A549 (cell line): ENCODE measurements at regions not wholly inside any gene's neighbourhood (a gene's known extent, or its start where the extent isn't known, plus 50 kb on each side); places are given as distances from the start of the nearest gene placed in this dataset.
"Not testable (repeated sequence)": the region's sequence is repeated elsewhere in the genome, so short reads cannot be mapped to it uniquely, and the experiment has no call there.

Experiments used
- ATAC-seq, 2 experiments: fragments of 200-7000 bp in 1 of 2; fragments of >200 bp in 1 of 2; cut with Nextera tagmentation in 1 of 2; cut with Tn5 transposase in 1 of 2; 3 replicates each; pipeline versions ENCODE4 v1.8.0 to v1.9.1; 2018 to 2020; ENCODE audit warnings: mild to moderate bottlenecking in 1 of 2, moderate library complexity in 1 of 2
- CTCF ChIA-PET: fragments of 300-600 bp; sonication (Branson Sonifier 250); formaldehyde crosslinking; extraction: SDS; loops from one replicate; lab custom pipeline; 2021; ENCODE audit warnings: antibody characterized with exemption, inconsistent platforms; lab: Yijun Ruan, JAX
- POLR2A ChIA-PET: fragments of 350-600 bp; formaldehyde crosslinking; extraction: SDS; loops from one replicate; lab custom pipeline; 2021; ENCODE audit warnings: antibody characterized with exemption, inconsistent platforms; lab: Yijun Ruan, JAX
- DNase-seq, 2 experiments: peaks; one replicate each; pipeline versions ENCODE4 v3.0.0 to v3.0.0-alpha.2; 2011 to 2016; ENCODE audit warnings: low read depth in 1 of 2, low spot score in 1 of 2
- FAIRE-seq: peaks from 2 replicates; lab custom pipeline; 2011; peaks lifted over from hg19 to GRCh38; lab: Jason Lieb, UNC
- H3K27ac ChIP-seq, 2 experiments: fragments of >200 bp; sonication (Bioruptor Twin); formaldehyde crosslinking; 3 replicates each; pipeline ENCODE4 v1.5.1; 2016 to 2017
- H3K4me1 ChIP-seq: fragments of >200 bp; sonication (Bioruptor Twin); formaldehyde crosslinking; 3 replicates; pipeline ENCODE4 v1.6.1; 2016
- H3K4me2 ChIP-seq: fragments of >200 bp; sonication (Bioruptor Twin); formaldehyde crosslinking; 3 replicates; pipeline ENCODE4 v1.6.1; 2016
- H3K4me3 ChIP-seq: fragments of >200 bp; sonication (Bioruptor Twin); formaldehyde crosslinking; 3 replicates; pipeline ENCODE4 v1.5.1; 2016
- H3K9me3 ChIP-seq: fragments of >200 bp; sonication (Bioruptor Twin); formaldehyde crosslinking; 3 replicates; pipeline ENCODE4 v1.6.1; 2016
- CBX2 ChIP-seq: fragments of 200-600 bp; sonication (generic); IDR thresholded peaks from 2 replicates; pipeline ENCODE4 v1.6.1; 2016; ENCODE audit warnings: low read depth, mild to moderate bottlenecking, borderline replicate concordance
- EP300 ChIP-seq, 2 experiments: fragments of >200 bp; sonication (Bioruptor Twin); formaldehyde crosslinking; IDR thresholded peaks; 2 replicates in 1 of 2; 3 replicates in 1 of 2; pipeline ENCODE4 v1.6.1; 2016 to 2017
- HEYL ChIP-seq: fragments of 250-450 bp; sonication (Bioruptor Pico); IDR thresholded peaks from 2 replicates; pipeline ENCODE4 v1.8.0; 2021; ENCODE audit warnings: mild to moderate bottlenecking, moderate library complexity
- HMGXB4 ChIP-seq: fragments of 250-450 bp; sonication (Bioruptor Pico); IDR thresholded peaks from 2 replicates; pipeline ENCODE4 v1.5.0; 2021; ENCODE audit warnings: mild to moderate bottlenecking, moderate library complexity, borderline replicate concordance
- JUNB ChIP-seq: fragments of >200 bp; sonication (Bioruptor Twin); formaldehyde crosslinking; IDR thresholded peaks from 2 replicates; pipeline ENCODE4 v1.6.1; 2016
- NR3C1 ChIP-seq: fragments of >200 bp; sonication (Bioruptor Twin); formaldehyde crosslinking; IDR thresholded peaks from 3 replicates; pipeline ENCODE4 v1.6.1; 2017
- POLR2AphosphoS2 ChIP-seq: conservative IDR thresholded peaks from 2 replicates; pipeline ENCODE4 v1.6.1; 2012; ENCODE audit warnings: low read length, improper control_type of control experiment, inconsistent platforms
- RAD21 ChIP-seq, 2 experiments: fragments of >200 bp in 1 of 2; sonication (Bioruptor Twin) in 1 of 2; formaldehyde crosslinking in 1 of 2; IDR thresholded peaks in 1 of 2; conservative IDR thresholded peaks in 1 of 2; 2 replicates in 1 of 2; 3 replicates in 1 of 2; pipeline ENCODE4 v1.6.1; 2012 to 2018; ENCODE audit warnings: inconsistent platforms in 1 of 2
- ZC3H11A ChIP-seq: fragments of 450-650 bp; IDR thresholded peaks from 2 replicates; pipeline ENCODE4 v1.6.1; 2014; ENCODE audit warnings: antibody characterized with exemption, mild to moderate bottlenecking
- WGBS: methylation state at CpG from one replicate; pipeline ENCODE4 v1.1.6; 2017; ENCODE audit errors: missing lambda C conversion rate; 5-methylcytosine and 5-hydroxymethylcytosine counted together
- TF ChIP-seq, protein P1 (sequence below): fragments of >200 bp; sonication (Bioruptor Twin); formaldehyde crosslinking; IDR thresholded peaks from 3 replicates; pipeline ENCODE4 v1.5.1; 2016
- TF ChIP-seq, protein P2 (sequence below): fragments of >200 bp; sonication (Bioruptor Twin); formaldehyde crosslinking; IDR thresholded peaks from 3 replicates; pipeline ENCODE4 v1.6.1; 2016
- TF ChIP-seq, protein P3 (sequence below): fragments of 250-450 bp; sonication (Bioruptor Pico); IDR thresholded peaks from 2 replicates; pipeline ENCODE4 v1.5.0; 2020; ENCODE audit warnings: low read depth, mild to moderate bottlenecking, moderate library complexity
- TF ChIP-seq, protein P4 (sequence below): fragments of 450-650 bp; IDR thresholded peaks from 2 replicates; pipeline ENCODE4 v1.6.1; 2014; ENCODE audit warnings: antibody characterized with exemption
- TF ChIP-seq, protein P5 (sequence below): IDR thresholded peaks from 2 replicates; pipeline ENCODE4 v1.6.1; 2012; ENCODE audit warnings: low read depth, borderline replicate concordance
- TF ChIP-seq, protein P6 (sequence below): fragments of >200 bp; sonication (Bioruptor Twin); formaldehyde crosslinking; IDR thresholded peaks from 2 replicates; pipeline ENCODE4 v1.6.1; 2016

DNA sequence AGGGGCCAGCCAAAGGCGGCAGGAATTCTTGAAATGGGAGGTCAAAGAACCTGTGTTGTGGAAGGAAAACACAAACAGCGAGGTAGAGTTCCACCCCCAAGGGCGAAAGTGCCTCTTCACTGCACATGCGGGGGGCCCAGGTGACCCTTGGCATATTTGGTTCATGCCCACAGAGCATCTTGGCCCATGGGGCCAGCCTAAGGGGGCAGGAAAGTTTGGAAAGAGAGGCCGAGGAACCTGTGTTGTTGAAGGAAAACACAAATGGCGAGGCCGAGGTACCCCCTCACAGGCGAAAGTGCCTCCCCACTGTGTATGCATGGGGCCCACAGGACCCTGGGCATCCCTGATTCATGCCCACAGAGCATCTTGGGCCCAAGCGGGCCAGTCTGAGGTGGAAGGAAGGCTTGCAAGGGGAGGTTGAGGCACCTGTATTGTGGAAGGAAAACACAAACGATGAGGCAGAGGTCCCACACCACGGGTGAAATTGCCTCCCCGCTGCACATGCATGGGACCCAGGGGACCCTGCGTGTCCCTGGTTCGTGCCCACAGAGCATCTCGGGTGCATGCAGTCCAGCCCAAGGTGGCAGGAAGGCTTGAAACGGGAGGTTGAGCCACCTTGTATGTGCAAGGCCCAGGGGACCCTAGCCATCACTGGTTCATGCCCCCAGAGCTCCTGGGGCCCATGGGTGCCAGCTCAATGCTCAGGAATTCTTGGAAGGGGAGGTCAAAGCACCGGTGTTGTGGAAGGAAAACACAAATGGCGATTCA is 384.1 kb downstream of the ALG10 start (continued):
- TF ChIP-seq, protein P1, sequence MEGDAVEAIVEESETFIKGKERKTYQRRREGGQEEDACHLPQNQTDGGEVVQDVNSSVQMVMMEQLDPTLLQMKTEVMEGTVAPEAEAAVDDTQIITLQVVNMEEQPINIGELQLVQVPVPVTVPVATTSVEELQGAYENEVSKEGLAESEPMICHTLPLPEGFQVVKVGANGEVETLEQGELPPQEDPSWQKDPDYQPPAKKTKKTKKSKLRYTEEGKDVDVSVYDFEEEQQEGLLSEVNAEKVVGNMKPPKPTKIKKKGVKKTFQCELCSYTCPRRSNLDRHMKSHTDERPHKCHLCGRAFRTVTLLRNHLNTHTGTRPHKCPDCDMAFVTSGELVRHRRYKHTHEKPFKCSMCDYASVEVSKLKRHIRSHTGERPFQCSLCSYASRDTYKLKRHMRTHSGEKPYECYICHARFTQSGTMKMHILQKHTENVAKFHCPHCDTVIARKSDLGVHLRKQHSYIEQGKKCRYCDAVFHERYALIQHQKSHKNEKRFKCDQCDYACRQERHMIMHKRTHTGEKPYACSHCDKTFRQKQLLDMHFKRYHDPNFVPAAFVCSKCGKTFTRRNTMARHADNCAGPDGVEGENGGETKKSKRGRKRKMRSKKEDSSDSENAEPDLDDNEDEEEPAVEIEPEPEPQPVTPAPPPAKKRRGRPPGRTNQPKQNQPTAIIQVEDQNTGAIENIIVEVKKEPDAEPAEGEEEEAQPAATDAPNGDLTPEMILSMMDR = no peak
- TF ChIP-seq, all 56 proteins: peak for 0

- Histone ChIP-seq H3K4me2 (no peak overlapping the region), H3K9me3 (peaks cover 17% of the 10 kb centered on the region; the same call in 2 of the 3 replicates), H3K4me3 (no peak overlapping the region), H3K27ac (no peak overlapping the region), H3K4me1 (no peaks in the 10 kb centered on the region)
- FAIRE-seq (no peak), DNase-seq (no peak), ATAC-seq (no peak)
- ChIA-PET CTCF (no interaction called here), POLR2A (no interaction called here)
- WGBS = 43% methylated on average over 8 of the region's 8 CpGs
- TF ChIP-seq POLR2AphosphoS2 (no peak), JUNB (no peak), NR3C1 (no peak), EP300 (IDR thresholded peaks at IDR 0.05) (no peak), HMGXB4 (no peak)
- TF ChIP-seq, protein P2, sequence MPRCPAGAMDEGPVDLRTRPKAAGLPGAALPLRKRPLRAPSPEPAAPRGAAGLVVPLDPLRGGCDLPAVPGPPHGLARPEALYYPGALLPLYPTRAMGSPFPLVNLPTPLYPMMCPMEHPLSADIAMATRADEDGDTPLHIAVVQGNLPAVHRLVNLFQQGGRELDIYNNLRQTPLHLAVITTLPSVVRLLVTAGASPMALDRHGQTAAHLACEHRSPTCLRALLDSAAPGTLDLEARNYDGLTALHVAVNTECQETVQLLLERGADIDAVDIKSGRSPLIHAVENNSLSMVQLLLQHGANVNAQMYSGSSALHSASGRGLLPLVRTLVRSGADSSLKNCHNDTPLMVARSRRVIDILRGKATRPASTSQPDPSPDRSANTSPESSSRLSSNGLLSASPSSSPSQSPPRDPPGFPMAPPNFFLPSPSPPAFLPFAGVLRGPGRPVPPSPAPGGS = no peak
- TF ChIP-seq, protein P3, sequence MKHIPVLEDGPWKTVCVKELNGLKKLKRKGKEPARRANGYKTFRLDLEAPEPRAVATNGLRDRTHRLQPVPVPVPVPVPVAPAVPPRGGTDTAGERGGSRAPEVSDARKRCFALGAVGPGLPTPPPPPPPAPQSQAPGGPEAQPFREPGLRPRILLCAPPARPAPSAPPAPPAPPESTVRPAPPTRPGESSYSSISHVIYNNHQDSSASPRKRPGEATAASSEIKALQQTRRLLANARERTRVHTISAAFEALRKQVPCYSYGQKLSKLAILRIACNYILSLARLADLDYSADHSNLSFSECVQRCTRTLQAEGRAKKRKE (CRISPR knock-in tag) = no peak
Observed at GRCh38 chr12:34406996-34407300, 384.7 kb downstream of the ALG10 start.

DNA sequence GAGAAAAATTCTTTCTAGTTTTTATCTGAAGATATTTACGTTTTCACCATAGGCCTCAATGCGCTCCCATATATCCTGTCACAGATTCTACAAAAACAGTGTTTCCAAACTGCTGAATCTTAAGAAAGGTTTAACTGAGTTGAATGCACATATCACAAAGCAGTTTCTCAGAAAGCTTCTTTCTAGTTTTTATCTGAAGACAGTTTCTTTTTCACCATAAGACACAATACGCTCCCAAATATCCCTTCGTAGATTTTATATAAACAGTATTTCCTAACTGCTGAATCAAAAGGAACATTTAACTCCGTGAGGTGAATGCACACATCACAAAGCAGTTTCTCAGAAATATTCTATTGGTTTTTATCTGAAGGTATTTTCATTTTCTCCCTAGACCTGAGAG is 385.5 kb downstream of the ALG10 start:
- TF ChIP-seq ZC3H11A (no peak), CBX2 (no peak), HEYL (CRISPR knock-in tag) (no peak), RAD21 (conservative IDR thresholded peaks at IDR 0.05 in 1 of 2, IDR thresholded peaks at IDR 0.05 in 1 of 2) (no peak)
- TF ChIP-seq, protein P4, sequence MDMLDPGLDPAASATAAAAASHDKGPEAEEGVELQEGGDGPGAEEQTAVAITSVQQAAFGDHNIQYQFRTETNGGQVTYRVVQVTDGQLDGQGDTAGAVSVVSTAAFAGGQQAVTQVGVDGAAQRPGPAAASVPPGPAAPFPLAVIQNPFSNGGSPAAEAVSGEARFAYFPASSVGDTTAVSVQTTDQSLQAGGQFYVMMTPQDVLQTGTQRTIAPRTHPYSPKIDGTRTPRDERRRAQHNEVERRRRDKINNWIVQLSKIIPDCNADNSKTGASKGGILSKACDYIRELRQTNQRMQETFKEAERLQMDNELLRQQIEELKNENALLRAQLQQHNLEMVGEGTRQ = no peak
- TF ChIP-seq, protein P5, sequence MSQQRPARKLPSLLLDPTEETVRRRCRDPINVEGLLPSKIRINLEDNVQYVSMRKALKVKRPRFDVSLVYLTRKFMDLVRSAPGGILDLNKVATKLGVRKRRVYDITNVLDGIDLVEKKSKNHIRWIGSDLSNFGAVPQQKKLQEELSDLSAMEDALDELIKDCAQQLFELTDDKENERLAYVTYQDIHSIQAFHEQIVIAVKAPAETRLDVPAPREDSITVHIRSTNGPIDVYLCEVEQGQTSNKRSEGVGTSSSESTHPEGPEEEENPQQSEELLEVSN = no peak
- TF ChIP-seq, protein P2 = no peak
- TF ChIP-seq, protein P6, sequence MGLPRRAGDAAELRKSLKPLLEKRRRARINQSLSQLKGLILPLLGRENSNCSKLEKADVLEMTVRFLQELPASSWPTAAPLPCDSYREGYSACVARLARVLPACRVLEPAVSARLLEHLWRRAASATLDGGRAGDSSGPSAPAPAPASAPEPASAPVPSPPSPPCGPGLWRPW = no peak
- TF ChIP-seq, all 56 proteins: peak for 0
- ChIA-PET POLR2A (no interaction called here), CTCF (no interaction called here)
- H3K27ac ChIP-seq = no peak overlapping the region
- no peaks in the 10 kb centered on the region for H3K4me1 ChIP-seq
- FAIRE-seq = no peak
- no peak overlapping the region for H3K4me3 ChIP-seq
- 64% methylated on average over 5 of the region's 5 CpGs for WGBS
- peaks cover 20% of the 10 kb centered on the region; the same call in 2 of the 3 replicates for H3K9me3 ChIP-seq
- H3K4me2 ChIP-seq = no peak overlapping the region
- ATAC-seq = no peak
- no peak for DNase-seq

DNA sequence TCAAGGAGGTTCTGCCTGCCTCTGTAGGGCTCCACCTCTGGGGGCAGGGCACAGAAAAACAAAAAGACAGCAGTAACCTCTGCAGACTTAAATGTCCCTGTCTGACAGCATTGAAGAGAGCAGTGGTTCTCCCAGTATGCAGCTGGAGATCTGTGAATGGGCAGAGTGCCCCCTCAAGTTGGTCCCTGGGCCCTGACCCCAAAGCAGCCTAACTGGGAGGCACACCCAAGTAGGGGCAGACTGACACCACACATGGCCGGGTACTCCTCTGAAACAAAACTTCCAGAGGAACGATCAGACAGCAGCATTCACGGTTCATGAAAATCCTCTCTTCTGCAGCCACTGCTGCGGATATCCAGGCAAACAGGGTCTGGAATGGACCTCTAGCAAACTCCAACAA is 409.2 kb downstream of the ALG10 start:
- H3K4me2 ChIP-seq, ATAC-seq, DNase-seq, FAIRE-seq, H3K27ac ChIP-seq, H3K4me3 ChIP-seq, H3K4me1 ChIP-seq, CTCF ChIA-PET, H3K9me3 ChIP-seq, POLR2A ChIA-PET: not testable (repeated sequence)
- WGBS = 13% methylated on average over 4 of the region's 4 CpGs
